Activated CD4-positive, alpha-beta T cell treated with anti-CD3 and anti-CD28 coated beads, Interleukin-2, amount 50 U/mL, for 24 hours (primary cell): ENCODE measurements at regions not wholly inside any gene's neighbourhood (a gene's known extent, or its start where the extent isn't known, plus 50 kb on each side); places are given as distances from the start of the nearest gene placed in this dataset.

ENCODE experiments used
- DNase-seq, 2 donors: peaks; one replicate each; pipeline ENCODE4 v3.0.0-alpha.2; 2020; ENCODE audit warnings: low read depth in 1 of 2, low spot score in 1 of 2

GRCh38 chr11:87432022-87432421 lies 394.3 kb downstream of the TMEM135 start:
- DNase-seq: no peak

DNA sequence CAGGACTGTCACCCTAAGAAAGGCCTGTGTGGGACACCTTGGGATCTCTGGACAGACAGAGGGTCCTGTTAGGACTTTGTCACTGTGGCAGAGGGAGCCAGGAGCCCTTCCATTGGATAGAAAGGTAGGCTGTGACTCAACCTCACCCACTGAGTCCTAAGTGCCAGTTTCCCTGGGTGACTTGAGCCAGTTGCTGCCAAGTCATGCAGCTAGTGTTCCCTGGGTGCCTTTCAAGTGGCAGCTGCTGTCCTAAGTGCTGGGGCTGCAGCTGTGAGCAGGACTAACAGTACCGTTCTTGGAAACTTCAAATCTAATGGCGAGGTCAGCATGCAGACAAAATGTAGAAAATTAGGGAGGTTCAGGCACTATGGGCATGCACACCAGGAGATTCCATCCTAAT lies 393.7 kb downstream of the TMEM135 start:
- DNase-seq: no peak

GRCh38 chr11:87430821-87431220 lies 393.1 kb downstream of the TMEM135 start:
- no peak for DNase-seq

DNA sequence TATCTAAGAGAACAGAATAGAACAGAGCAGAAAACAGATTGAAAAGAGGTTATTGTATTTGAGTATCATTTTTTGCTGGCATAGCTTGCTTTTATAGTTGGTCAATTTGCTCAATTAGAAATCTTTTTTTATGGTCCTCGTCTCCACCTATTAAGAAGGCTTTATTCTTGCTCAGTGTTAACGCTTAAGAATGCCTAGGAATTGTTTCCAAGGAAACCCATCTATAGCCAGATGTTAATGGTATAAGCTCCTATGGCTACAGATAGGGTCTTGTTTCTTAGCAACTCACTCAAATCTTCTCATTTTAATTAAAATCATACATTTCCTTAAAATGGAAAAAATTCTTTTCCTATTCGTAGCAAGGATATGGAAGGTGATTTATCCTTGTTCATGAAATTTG lies 392.3 kb downstream of the TMEM135 start:
- DNase-seq: no peak

- no peak for DNase-seq
These were observed 390.5 kb downstream of the TMEM135 start for GRCh38 chr11:87428266-87428665.

GRCh38 chr11:87425943-87426342 lies 388.2 kb downstream of the TMEM135 start:
- DNase-seq: no peak

GRCh38 chr11:87425391-87425790 lies 387.7 kb downstream of the TMEM135 start:
- no peak for DNase-seq

GRCh38 chr11:87423161-87423560 lies 385.4 kb downstream of the TMEM135 start:
- DNase-seq: no peak

GRCh38 chr11:87422566-87422965 lies 384.8 kb downstream of the TMEM135 start:
- no peak for DNase-seq

DNA sequence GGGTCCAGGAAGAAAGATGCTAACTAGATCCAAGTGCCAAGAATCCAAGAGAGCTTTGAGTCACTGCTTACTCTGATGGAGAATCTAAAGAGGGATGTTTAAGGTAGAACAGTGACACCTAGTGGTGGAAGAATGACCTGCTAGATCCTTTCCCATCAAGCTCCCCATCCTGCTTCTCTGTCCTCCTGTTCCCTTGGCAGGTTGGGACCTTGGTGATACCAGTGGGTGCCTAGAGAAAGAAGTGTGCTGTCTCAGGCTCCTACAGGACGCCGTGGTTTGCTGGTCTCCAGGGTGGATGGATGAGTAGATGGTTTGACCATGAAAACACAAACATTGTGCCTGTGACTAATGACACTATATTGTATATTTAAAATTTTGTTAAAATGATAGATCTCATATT lies 383.7 kb downstream of the TMEM135 start:
- DNase-seq: peak in 1 of 2 donors; percentile 37

- no peak for DNase-seq
These were observed 380.2 kb downstream of the TMEM135 start for GRCh38 chr11:87417951-87418350.

DNA sequence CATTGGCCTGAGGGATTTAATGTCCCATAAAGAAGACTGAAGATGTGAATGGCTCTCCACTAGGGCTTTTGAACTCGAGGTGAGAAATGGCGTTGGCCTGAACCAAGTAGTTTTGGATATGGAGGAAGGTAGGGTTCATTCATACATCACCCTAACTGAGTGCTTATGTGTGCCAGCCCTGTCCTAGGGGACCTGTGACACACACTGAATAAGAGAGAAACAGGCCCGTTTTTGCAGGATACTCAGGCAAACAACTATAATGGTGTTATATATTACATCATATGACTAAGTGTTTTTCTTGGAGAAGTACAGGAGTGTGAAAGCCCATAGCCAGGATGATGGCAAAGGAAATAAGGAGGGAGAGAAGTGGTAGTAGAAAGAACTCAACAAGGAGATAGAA lies 368.1 kb downstream of the TMEM135 start:
- DNase-seq: no peak

- no peak for DNase-seq
These were observed 367.6 kb downstream of the TMEM135 start for GRCh38 chr11:87405356-87405755.

DNA sequence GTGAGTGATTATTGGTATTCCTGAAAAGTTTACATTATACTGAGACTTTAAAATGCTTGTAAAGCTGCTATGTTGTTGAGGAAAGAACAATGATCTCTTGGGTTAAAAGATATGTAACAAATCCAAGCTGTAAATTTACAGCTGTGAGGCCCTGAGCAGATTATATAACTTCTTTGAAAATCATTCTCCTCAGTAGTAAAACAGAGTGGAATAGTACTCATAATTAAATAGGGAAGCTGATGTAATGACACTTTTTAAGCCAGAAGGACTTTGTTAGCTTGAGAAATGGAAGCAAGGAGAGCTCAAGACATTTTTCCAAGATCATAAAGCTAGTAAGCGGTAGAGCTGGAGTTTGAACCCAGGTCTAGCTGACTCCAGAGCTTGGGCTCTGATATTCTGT lies 363.9 kb downstream of the TMEM135 start:
- DNase-seq: no peak

GRCh38 chr11:87399341-87399740 lies 361.6 kb downstream of the TMEM135 start:
- no peak for DNase-seq

- DNase-seq: no peak
These were observed 361.2 kb downstream of the TMEM135 start for GRCh38 chr11:87398931-87399330.

GRCh38 chr11:87397011-87397865 lies 359.5 kb downstream of the TMEM135 start:
- no peak for DNase-seq

DNA sequence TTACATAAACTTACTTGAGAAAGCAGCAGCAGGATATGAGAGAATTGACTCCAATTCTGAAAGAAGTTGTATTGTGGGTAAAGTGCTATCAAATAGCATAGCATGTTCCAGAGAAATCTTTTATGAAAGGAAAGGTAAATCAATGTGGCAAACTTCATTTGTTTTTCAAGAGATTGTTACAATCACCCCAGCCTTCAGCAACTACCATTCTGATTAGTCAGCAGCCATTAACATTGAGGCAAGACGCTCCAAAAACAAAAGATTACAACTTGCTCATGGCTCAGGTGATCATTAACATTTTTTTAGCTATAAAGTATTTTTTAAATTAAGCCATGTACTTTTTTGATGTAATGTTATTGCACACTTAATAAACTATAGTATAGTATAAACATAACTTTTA lies 357.2 kb downstream of the TMEM135 start:
- no peak for DNase-seq

DNA sequence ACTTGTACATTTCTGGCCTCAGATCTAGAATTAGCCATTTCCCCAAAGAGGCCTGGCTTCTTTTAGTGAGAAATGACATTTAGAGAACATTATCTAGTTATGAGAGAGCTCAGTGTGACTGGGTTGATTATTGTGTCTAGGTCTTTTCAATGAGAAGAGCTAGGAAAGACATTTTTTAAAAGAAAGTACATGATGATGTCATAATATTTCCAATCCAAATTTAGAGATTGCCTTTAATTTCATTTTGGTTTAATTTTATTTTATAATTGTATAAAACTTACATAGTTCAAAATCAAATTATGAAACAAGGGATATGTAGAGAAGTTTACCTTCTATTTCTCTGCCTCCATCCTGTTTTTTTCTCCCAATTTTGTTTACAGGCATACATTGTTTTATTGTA lies 354.9 kb downstream of the TMEM135 start:
- no peak for DNase-seq

GRCh38 chr11:87391496-87391895 lies 353.8 kb downstream of the TMEM135 start:
- no peak for DNase-seq

- no peak for DNase-seq
These were observed 346.5 kb downstream of the TMEM135 start for GRCh38 chr11:87384078-87384729.

- no peak for DNase-seq
These were observed 336.5 kb downstream of the TMEM135 start for GRCh38 chr11:87374038-87374807.
